Naive thymus-derived CD4-positive, alpha-beta T cell (primary cell): ENCODE measurements at regions not wholly inside any gene's neighbourhood (a gene's known extent, or its start where the extent isn't known, plus 50 kb on each side); places are given as distances from the start of the nearest gene placed in this dataset.

Experiments
- ATAC-seq: fragments of 150-1000 bp; cut with Tn5 transposase; 2 replicates; pipeline ENCODE4 v1.10.0; 2021; ENCODE audit warnings: mild to moderate bottlenecking, moderate library complexity
- CTCF ChIA-PET: fragments of 350-600 bp; sonication (Branson Sonifier 250); formaldehyde crosslinking; loops from one replicate; lab custom pipeline; 2021; ENCODE audit warnings: antibody characterized with exemption; lab: Charles Lee
- POLR2A ChIA-PET: fragments of 350-600 bp; sonication (Branson Sonifier 250); formaldehyde crosslinking; loops from one replicate; lab custom pipeline; 2021; ENCODE audit warnings: antibody characterized with exemption, inconsistent platforms; lab: Charles Lee
- DNase-seq, 9 donors: peaks; one replicate each; pipeline versions ENCODE4 v3.0.0 to v3.0.0-alpha.2; 2020 to 2022; ENCODE audit warnings: mixed read lengths in 1 of 9
- H3K27ac ChIP-seq: one replicate; pipeline ENCODE4 v1.7.0; 2013; ENCODE audit warnings: mild to moderate bottlenecking, low read depth, low read length, moderate library complexity
- H3K27me3 ChIP-seq, 2 donors: one replicate each; pipeline ENCODE4 v1.7.0; 2013; ENCODE audit warnings: low read length in 2 of 2, mild to moderate bottlenecking in 2 of 2, moderate library complexity in 2 of 2; ENCODE audit not compliant: control insufficient read depth in 2 of 2, insufficient read depth in 2 of 2
- H3K36me3 ChIP-seq, 3 experiments: 1 replicate in 2 of 3; 2 replicates in 1 of 3; pipeline ENCODE4 v1.7.0; 2013; ENCODE audit warnings: low read length in 3 of 3, mild to moderate bottlenecking in 3 of 3, moderate library complexity in 1 of 3; ENCODE audit not compliant: insufficient read depth in 3 of 3, control insufficient read depth in 2 of 3
- H3K4me1 ChIP-seq, 2 donors: one replicate each; pipeline ENCODE4 v1.7.0; 2013; ENCODE audit warnings: low read length in 2 of 2, mild to moderate bottlenecking in 2 of 2, moderate library complexity in 1 of 2; ENCODE audit not compliant: control insufficient read depth in 2 of 2, insufficient read depth in 2 of 2
- H3K4me3 ChIP-seq: 2 replicates; pipeline ENCODE4 v1.7.0; 2013; ENCODE audit warnings: mild to moderate bottlenecking, low read length
- H3K9me3 ChIP-seq, 3 experiments: 1 replicate in 2 of 3; 2 replicates in 1 of 3; pipeline ENCODE4 v1.7.0; 2013; ENCODE audit warnings: low read length in 3 of 3; ENCODE audit not compliant: control insufficient read depth in 2 of 3
- H3K27ac Mint-ChIP-seq, 9 donors: one replicate each; pipeline ENCODE4 v1.8.0; 2020 to 2022; ENCODE audit warnings: mixed read lengths in 9 of 9, mild to moderate bottlenecking in 8 of 9, moderate library complexity in 5 of 9, inconsistent platforms in 2 of 9
- H3K27me3 Mint-ChIP-seq, 5 donors: one replicate each; pipeline ENCODE4 v1.8.0; 2021 to 2022; ENCODE audit warnings: mixed read lengths in 5 of 5, mild to moderate bottlenecking in 1 of 5
- H3K36me3 Mint-ChIP-seq, 5 donors: one replicate each; pipeline ENCODE4 v1.8.0; 2020 to 2022; ENCODE audit warnings: mixed read lengths in 5 of 5, mild to moderate bottlenecking in 3 of 5, inconsistent platforms in 1 of 5
- H3K4me1 Mint-ChIP-seq, 7 donors: one replicate each; pipeline ENCODE4 v1.8.0; 2020 to 2022; ENCODE audit warnings: mixed read lengths in 7 of 7, mild to moderate bottlenecking in 3 of 7, inconsistent platforms in 1 of 7
- H3K4me3 Mint-ChIP-seq, 10 donors: one replicate each; pipeline ENCODE4 v1.8.0; 2020 to 2022; ENCODE audit warnings: mild to moderate bottlenecking in 10 of 10, mixed read lengths in 10 of 10, moderate library complexity in 6 of 10, inconsistent platforms in 2 of 10
- H3K9me3 Mint-ChIP-seq, 11 donors: one replicate each; pipeline ENCODE4 v1.8.0; 2020 to 2022; ENCODE audit warnings: mixed read lengths in 11 of 11, mild to moderate bottlenecking in 4 of 11, inconsistent platforms in 1 of 11, moderate library complexity in 1 of 11
- intact Hi-C, 2 donors: fragments of 100-400 bp; cut with micrococcal nuclease; formaldehyde crosslinking; loops; one replicate each; pipeline ENCODE4 v1.15.1; 2023

- ChIA-PET POLR2A (no interaction called here), CTCF (no interaction called here)
- H3K4me3 ChIP-seq: no peak overlapping the region
- intact Hi-C loops: no loop called here
- H3K9me3 ChIP-seq: no peaks in the 10 kb centered on the region
- ATAC-seq (no peak), DNase-seq (no peak)
- Mint-ChIP-seq H3K4me1 (no peaks in the 10 kb centered on the region), H3K9me3 (peaks cover 0 to 21% (median 0%) of the 10 kb centered on the region in 11 donors), H3K36me3 (no peaks in the 10 kb centered on the region), H3K27ac (no peak overlapping the region), H3K4me3 (no peak overlapping the region), H3K27me3 (no peaks in the 10 kb centered on the region)
- peaks cover 0 to 3% (median 0%) of the 10 kb centered on the region in 3 experiments for H3K36me3 ChIP-seq
- no peaks in the 10 kb centered on the region for H3K4me1 ChIP-seq
- no peak overlapping the region for H3K27ac ChIP-seq
- H3K27me3 ChIP-seq: peaks cover 0 to 2% of the 10 kb centered on the region in 2 donors
Observed at GRCh38 chr6:102344769-102345168, 951.3 kb downstream of the GRIK2 start.

GRCh38 chr6:102340311-102340710, 946.8 kb downstream of the GRIK2 start:
- Mint-ChIP-seq H3K4me1 (no peaks in the 10 kb centered on the region), H3K9me3 (peaks cover 0 to 3% (median 0%) of the 10 kb centered on the region in 11 donors), H3K27ac (no peak overlapping the region), H3K36me3 (no peaks in the 10 kb centered on the region), H3K27me3 (no peaks in the 10 kb centered on the region), H3K4me3 (no peak overlapping the region)
- DNase-seq (no peak), ATAC-seq (no peak)
- no peak overlapping the region for H3K4me3 ChIP-seq
- peaks cover 0 to 2% of the 10 kb centered on the region in 2 donors for H3K27me3 ChIP-seq
- CTCF ChIA-PET: no interaction called here
- peaks cover 0 to 3% (median 0%) of the 10 kb centered on the region in 3 experiments for H3K36me3 ChIP-seq
- H3K9me3 ChIP-seq: no peaks in the 10 kb centered on the region
- no peak overlapping the region for H3K27ac ChIP-seq
- no peaks in the 10 kb centered on the region for H3K4me1 ChIP-seq
- POLR2A ChIA-PET: no interaction called here
- intact Hi-C loops: no loop called here

- DNase-seq (no peak), ATAC-seq (no peak)
- Mint-ChIP-seq H3K4me3 (no peak overlapping the region), H3K36me3 (no peaks in the 10 kb centered on the region), H3K9me3 (peaks cover 0 to 7% (median 3%) of the 10 kb centered on the region in 11 donors), H3K27ac (no peak overlapping the region), H3K4me1 (no peaks in the 10 kb centered on the region), H3K27me3 (no peaks in the 10 kb centered on the region)
- ChIA-PET CTCF (no interaction called here), POLR2A (no interaction called here)
- no peak overlapping the region for H3K27ac ChIP-seq
- H3K36me3 ChIP-seq: no peaks in the 10 kb centered on the region
- H3K4me1 ChIP-seq: no peaks in the 10 kb centered on the region
- no peak overlapping the region for H3K4me3 ChIP-seq
- no peaks in the 10 kb centered on the region for H3K27me3 ChIP-seq
- no peaks in the 10 kb centered on the region for H3K9me3 ChIP-seq
- intact Hi-C loops: no loop called here
Observed at GRCh38 chr6:102333736-102334135, 940.2 kb downstream of the GRIK2 start.

DNA sequence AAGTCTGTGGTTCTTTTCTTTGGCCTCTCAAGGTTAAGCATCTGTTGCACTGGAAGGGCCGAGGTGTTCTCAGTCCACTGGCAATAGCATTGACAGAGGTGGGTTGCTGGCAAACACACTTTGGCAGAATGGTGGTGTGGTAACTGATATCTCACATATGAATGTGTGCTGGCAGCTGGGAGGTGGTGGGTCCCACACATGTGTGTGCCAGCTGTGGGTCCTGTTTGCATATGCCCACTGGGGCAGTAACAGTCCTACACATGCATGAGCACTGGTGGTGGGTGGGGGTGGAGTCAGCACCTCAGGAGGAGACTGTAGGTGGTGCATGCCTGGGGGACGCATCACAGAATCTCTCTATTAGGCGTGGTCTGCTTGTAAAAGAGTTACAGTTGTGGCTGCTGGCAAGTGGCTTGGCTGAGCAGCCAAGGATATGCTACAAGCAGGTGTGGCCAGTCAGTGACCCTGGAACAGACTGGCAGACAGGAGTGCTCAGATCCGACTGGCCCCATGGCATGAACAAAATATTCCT, 934.3 kb downstream of the GRIK2 start:
- POLR2A ChIA-PET: no interaction called here
- CTCF ChIA-PET: no interaction called here
- Histone ChIP-seq H3K27me3 (no peaks in the 10 kb centered on the region), H3K27ac (no peak overlapping the region), H3K4me1 (no peaks in the 10 kb centered on the region), H3K4me3 (no peak overlapping the region), H3K9me3 (no peaks in the 10 kb centered on the region), H3K36me3 (no peaks in the 10 kb centered on the region)
- Mint-ChIP-seq H3K36me3 (no peaks in the 10 kb centered on the region), H3K27ac (no peak overlapping the region), H3K4me3 (no peak overlapping the region), H3K27me3 (no peaks in the 10 kb centered on the region), H3K9me3 (peaks cover 0 to 10% (median 2%) of the 10 kb centered on the region in 11 donors), H3K4me1 (no peaks in the 10 kb centered on the region)
- intact Hi-C loops: no loop called here
- ATAC-seq (no peak), DNase-seq (no peak)

GRCh38 chr6:102313699-102314098, 920.2 kb downstream of the GRIK2 start:
- Mint-ChIP-seq H3K36me3 (no peaks in the 10 kb centered on the region), H3K27me3 (no peaks in the 10 kb centered on the region), H3K27ac (no peak overlapping the region), H3K9me3 (peaks cover under 1 to 17% (median 5%) of the 10 kb centered on the region in 11 donors), H3K4me1 (no peaks in the 10 kb centered on the region), H3K4me3 (no peak overlapping the region)
- no peaks in the 10 kb centered on the region for H3K4me1 ChIP-seq
- H3K4me3 ChIP-seq: no peak overlapping the region
- no peaks in the 10 kb centered on the region for H3K27me3 ChIP-seq
- POLR2A ChIA-PET: no interaction called here
- CTCF ChIA-PET: no interaction called here
- DNase-seq (no peak), ATAC-seq (no peak)
- H3K36me3 ChIP-seq: no peaks in the 10 kb centered on the region
- intact Hi-C loops: no loop called here
- H3K27ac ChIP-seq: no peak overlapping the region
- H3K9me3 ChIP-seq: no peaks in the 10 kb centered on the region

GRCh38 chr6:102309700-102310099, 916.2 kb downstream of the GRIK2 start:
- H3K9me3 ChIP-seq: no peaks in the 10 kb centered on the region
- H3K9me3 Mint-ChIP-seq: peaks cover 3 to 23% (median 11%) of the 10 kb centered on the region in 11 donors
- H3K4me3 ChIP-seq: no peak overlapping the region
- DNase-seq: no peak
- no peak overlapping the region for H3K27ac Mint-ChIP-seq
- no peak overlapping the region for H3K27ac ChIP-seq
- H3K27me3 Mint-ChIP-seq: no peaks in the 10 kb centered on the region
- no peak for ATAC-seq
- no peaks in the 10 kb centered on the region for H3K4me1 ChIP-seq
- intact Hi-C loops: no loop called here
- POLR2A ChIA-PET: no interaction called here
- H3K27me3 ChIP-seq: no peaks in the 10 kb centered on the region
- CTCF ChIA-PET: no interaction called here
- no peak overlapping the region for H3K4me3 Mint-ChIP-seq
- no peaks in the 10 kb centered on the region for H3K36me3 Mint-ChIP-seq
- no peaks in the 10 kb centered on the region for H3K36me3 ChIP-seq
- H3K4me1 Mint-ChIP-seq: no peaks in the 10 kb centered on the region

GRCh38 chr6:102300350-102300749, 906.8 kb downstream of the GRIK2 start:
- H3K9me3 ChIP-seq: no peaks in the 10 kb centered on the region
- intact Hi-C loops: no loop called here
- ChIA-PET POLR2A (no interaction called here), CTCF (no interaction called here)
- no peak for DNase-seq
- Mint-ChIP-seq H3K27ac (no peak overlapping the region), H3K27me3 (no peaks in the 10 kb centered on the region), H3K36me3 (no peaks in the 10 kb centered on the region), H3K4me3 (no peak overlapping the region), H3K4me1 (no peaks in the 10 kb centered on the region), H3K9me3 (peaks cover 4 to 25% (median 10%) of the 10 kb centered on the region in 11 donors)
- no peak overlapping the region for H3K27ac ChIP-seq
- no peaks in the 10 kb centered on the region for H3K27me3 ChIP-seq
- no peaks in the 10 kb centered on the region for H3K4me1 ChIP-seq
- H3K4me3 ChIP-seq: no peak overlapping the region
- no peak for ATAC-seq
- H3K36me3 ChIP-seq: no peaks in the 10 kb centered on the region
